ENCODE measurements at regions not wholly inside any gene's neighbourhood (a gene's known extent, or its start where the extent isn't known, plus 50 kb on each side); places are given as distances from the start of the nearest gene placed in this dataset.
A peak's percentile ranks its signal among the peaks of the same experiment; 100 is the strongest.

- DNase-seq = peak in 1 of 2 donors; percentile 52
These were observed 267.1 kb downstream of the GADD45G start for GRCh38 chr9:89871871-89872331.

GRCh38 chr9:89872426-89872912, 267.7 kb downstream of the GADD45G start:
- no peak for ATAC-seq (ENCODE audit: low FRiP score)

More at GRCh38 chr9:89871871-89872331, 267.1 kb downstream of the GADD45G start:
- whole genome bisulfite sequencing, 2 donors = 80 to 84% methylated on average over 5 of the region's 5 CpGs
- intact Hi-C loops (cut with DNase I) = no loop called here
- Histone ChIP-seq H3K4me1 (ENCODE audit: control insufficient read depth in 1 of 2, insufficient read depth in 2 of 2, low read length in 2 of 2) (no peaks in the 10 kb centered on the region), H3K36me3 (ENCODE audit: control insufficient read depth in 1 of 2, insufficient read depth in 2 of 2, low read length in 1 of 2) (no peaks in the 10 kb centered on the region), H3K27me3 (ENCODE audit: control insufficient read depth in 1 of 2, insufficient read depth in 2 of 2, low read length in 1 of 2) (no peaks in the 10 kb centered on the region), H3K9me3 (ENCODE audit: control insufficient read depth, low read length) (no peaks in the 10 kb centered on the region), H3K4me3 (ENCODE audit: low read length in 2 of 2) (no peak overlapping the region), H3K27ac (ENCODE audit: low read depth in 1 of 2, low read length in 2 of 2) (no peak overlapping the region)
- no peak for ATAC-seq (ENCODE audit: low FRiP score)

GRCh38 chr9:89872913-89873707, 268.3 kb downstream of the GADD45G start:
- DNase-seq (peak in 1 of 2 donors; percentile 64), ATAC-seq (ENCODE audit: low FRiP score) (no peak)
- H3K9me3 ChIP-seq (ENCODE audit: control insufficient read depth, low read length) = no peaks in the 10 kb centered on the region
- 81 to 84% methylated on average over 11 of the region's 11 CpGs for WGBS, 2 donors
- H3K27ac ChIP-seq (ENCODE audit: low read depth in 1 of 2, low read length in 2 of 2) = no peak overlapping the region
- no peaks in the 10 kb centered on the region for H3K27me3 ChIP-seq (ENCODE audit: control insufficient read depth in 1 of 2, insufficient read depth in 2 of 2, low read length in 1 of 2)
- H3K4me1 ChIP-seq (ENCODE audit: control insufficient read depth in 1 of 2, insufficient read depth in 2 of 2, low read length in 2 of 2) = no peaks in the 10 kb centered on the region
- intact Hi-C loops (cut with DNase I) = no loop called here
- no peak overlapping the region for H3K4me3 ChIP-seq (ENCODE audit: low read length in 2 of 2)
- H3K36me3 ChIP-seq (ENCODE audit: control insufficient read depth in 1 of 2, insufficient read depth in 2 of 2, low read length in 1 of 2) = no peaks in the 10 kb centered on the region

More at GRCh38 chr9:89872426-89872912, 267.7 kb downstream of the GADD45G start:
- no peaks in the 10 kb centered on the region for H3K27me3 ChIP-seq (ENCODE audit: control insufficient read depth in 1 of 2, insufficient read depth in 2 of 2, low read length in 1 of 2)
- no peak overlapping the region for H3K27ac ChIP-seq (ENCODE audit: low read depth in 1 of 2, low read length in 2 of 2)
- intact Hi-C loops (cut with DNase I) = no loop called here
- H3K4me1 ChIP-seq (ENCODE audit: control insufficient read depth in 1 of 2, insufficient read depth in 2 of 2, low read length in 2 of 2) = no peaks in the 10 kb centered on the region
- WGBS, 2 donors = 89% methylated on average over 9 of the region's 9 CpGs
- no peaks in the 10 kb centered on the region for H3K9me3 ChIP-seq (ENCODE audit: control insufficient read depth, low read length)
- no peak overlapping the region for H3K4me3 ChIP-seq (ENCODE audit: low read length in 2 of 2)
- H3K36me3 ChIP-seq (ENCODE audit: control insufficient read depth in 1 of 2, insufficient read depth in 2 of 2, low read length in 1 of 2) = no peaks in the 10 kb centered on the region
- peak in 1 of 2 donors; percentile 19 for DNase-seq

DNA sequence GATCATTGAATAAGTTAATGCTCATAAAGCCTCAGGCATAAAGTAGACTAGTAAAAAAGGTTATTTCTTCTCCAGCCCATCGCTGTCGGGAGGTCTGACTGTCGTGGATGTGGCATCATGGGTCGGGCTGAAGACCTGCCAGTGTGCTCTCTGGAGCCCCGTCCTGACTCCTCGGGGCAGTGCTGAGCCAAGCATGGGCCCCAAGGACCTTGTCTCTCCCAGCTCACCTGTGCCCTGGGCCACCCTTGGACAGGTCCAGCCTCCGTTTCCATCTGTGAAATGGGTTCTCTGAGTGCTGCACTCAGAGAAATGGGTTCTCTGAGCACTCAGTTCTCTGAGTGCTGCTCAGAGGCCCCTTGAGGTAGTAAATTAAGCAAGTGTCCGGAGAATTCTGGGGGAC, 269.0 kb downstream of the GADD45G start:
- no peaks in the 10 kb centered on the region for H3K4me1 ChIP-seq (ENCODE audit: control insufficient read depth in 1 of 2, insufficient read depth in 2 of 2, low read length in 2 of 2)
- intact Hi-C loops (cut with DNase I) = no loop called here
- H3K36me3 ChIP-seq (ENCODE audit: control insufficient read depth in 1 of 2, insufficient read depth in 2 of 2, low read length in 1 of 2) = no peaks in the 10 kb centered on the region
- ATAC-seq (ENCODE audit: low FRiP score) (no peak), DNase-seq (peak in 1 of 2 donors; percentile 46)
- no peak overlapping the region for H3K4me3 ChIP-seq (ENCODE audit: low read length in 2 of 2)
- whole genome bisulfite sequencing, 2 donors = 98% methylated on average over 8 of the region's 8 CpGs
- no peaks in the 10 kb centered on the region for H3K9me3 ChIP-seq (ENCODE audit: control insufficient read depth, low read length)
- H3K27me3 ChIP-seq (ENCODE audit: control insufficient read depth in 1 of 2, insufficient read depth in 2 of 2, low read length in 1 of 2) = no peaks in the 10 kb centered on the region
- H3K27ac ChIP-seq (ENCODE audit: low read depth in 1 of 2, low read length in 2 of 2) = no peak overlapping the region

GRCh38 chr9:89874351-89875321, 269.8 kb downstream of the GADD45G start:
- intact Hi-C loops (cut with DNase I) = no loop called here
- no peaks in the 10 kb centered on the region for H3K36me3 ChIP-seq (ENCODE audit: control insufficient read depth in 1 of 2, insufficient read depth in 2 of 2, low read length in 1 of 2)
- ATAC-seq (ENCODE audit: low FRiP score) = peak; percentile 24

DNA sequence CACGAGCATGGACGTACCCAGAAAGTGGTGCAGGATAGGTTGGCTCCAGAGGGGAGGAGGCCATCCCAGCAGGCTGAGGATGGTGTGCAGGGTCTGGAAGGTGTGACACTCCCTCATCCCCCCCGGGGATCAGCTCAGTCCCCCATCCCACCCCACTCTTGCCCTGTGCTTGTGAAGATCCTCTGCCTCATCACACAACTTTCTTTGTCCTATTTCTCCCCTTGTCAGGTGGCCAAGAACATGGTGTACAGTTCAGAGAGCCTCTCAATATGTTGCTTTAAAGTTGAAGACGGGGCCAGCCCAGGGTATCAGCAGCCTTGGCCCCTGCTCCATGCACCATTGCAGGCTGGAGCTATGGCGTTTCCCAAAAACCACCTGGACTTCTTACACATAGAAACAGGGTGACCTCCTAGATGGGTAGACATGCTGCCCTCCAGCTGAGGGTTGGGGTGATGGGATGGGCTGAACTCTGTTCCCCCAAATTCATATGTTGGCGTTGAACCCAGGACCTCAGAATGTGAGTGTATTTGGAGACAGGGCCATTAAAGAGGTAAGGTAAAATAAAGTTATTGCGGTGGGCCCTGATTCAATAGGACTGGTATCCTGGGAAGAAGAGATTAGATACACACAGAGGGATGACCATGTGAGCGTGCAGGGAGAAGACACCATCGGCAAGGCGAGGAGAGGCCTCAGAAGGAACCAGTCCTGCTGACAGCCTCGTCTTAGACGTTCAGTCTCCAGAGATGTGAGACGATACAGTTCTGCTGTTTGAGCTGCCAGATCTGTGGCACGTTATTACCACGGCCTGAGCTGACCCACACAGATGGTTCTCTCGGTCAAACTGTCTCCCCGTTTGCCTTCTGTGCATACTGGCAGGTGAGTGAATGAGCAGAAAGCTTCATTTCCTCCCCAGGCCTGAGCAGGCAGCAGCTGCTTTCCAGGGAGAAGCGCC, 272.5 kb downstream of the GADD45G start:
- no peaks in the 10 kb centered on the region for H3K27me3 ChIP-seq (ENCODE audit: control insufficient read depth in 1 of 2, insufficient read depth in 2 of 2, low read length in 1 of 2)
- ATAC-seq (ENCODE audit: low FRiP score) = no peak
- H3K9me3 ChIP-seq (ENCODE audit: control insufficient read depth, low read length) = no peaks in the 10 kb centered on the region
- peak in 1 of 2 donors; percentile 19 for DNase-seq
- H3K36me3 ChIP-seq (ENCODE audit: control insufficient read depth in 1 of 2, insufficient read depth in 2 of 2, low read length in 1 of 2) = no peaks in the 10 kb centered on the region
- WGBS, 2 donors = 92 to 93% methylated on average over 18 of the region's 18 CpGs
- H3K4me3 ChIP-seq (ENCODE audit: low read length in 2 of 2) = no peak overlapping the region
- intact Hi-C loops (cut with DNase I) = no loop called here
- no peak overlapping the region for H3K27ac ChIP-seq (ENCODE audit: low read depth in 1 of 2, low read length in 2 of 2)
- no peaks in the 10 kb centered on the region for H3K4me1 ChIP-seq (ENCODE audit: control insufficient read depth in 1 of 2, insufficient read depth in 2 of 2, low read length in 2 of 2)

More at GRCh38 chr9:89874351-89875321, 269.8 kb downstream of the GADD45G start:
- Histone ChIP-seq H3K9me3 (ENCODE audit: control insufficient read depth, low read length) (no peaks in the 10 kb centered on the region), H3K27me3 (ENCODE audit: control insufficient read depth in 1 of 2, insufficient read depth in 2 of 2, low read length in 1 of 2) (no peaks in the 10 kb centered on the region), H3K4me1 (ENCODE audit: control insufficient read depth in 1 of 2, insufficient read depth in 2 of 2, low read length in 2 of 2) (no peaks in the 10 kb centered on the region), H3K27ac (ENCODE audit: low read depth in 1 of 2, low read length in 2 of 2) (no peak overlapping the region), H3K4me3 (ENCODE audit: low read length in 2 of 2) (no peak overlapping the region)
- WGBS, 2 donors = 50 to 53% methylated on average over 18 of the region's 18 CpGs
- DNase-seq = peak in 1 of 2 donors; percentile 67

GRCh38 chr9:89878003-89878411, 273.2 kb downstream of the GADD45G start:
- Histone ChIP-seq H3K27me3 (ENCODE audit: control insufficient read depth in 1 of 2, insufficient read depth in 2 of 2, low read length in 1 of 2) (no peaks in the 10 kb centered on the region), H3K4me3 (ENCODE audit: low read length in 2 of 2) (no peak overlapping the region), H3K9me3 (ENCODE audit: control insufficient read depth, low read length) (no peaks in the 10 kb centered on the region), H3K27ac (ENCODE audit: low read depth in 1 of 2, low read length in 2 of 2) (no peak overlapping the region), H3K4me1 (ENCODE audit: control insufficient read depth in 1 of 2, insufficient read depth in 2 of 2, low read length in 2 of 2) (no peaks in the 10 kb centered on the region), H3K36me3 (ENCODE audit: control insufficient read depth in 1 of 2, insufficient read depth in 2 of 2, low read length in 1 of 2) (no peaks in the 10 kb centered on the region)
- WGBS, 2 donors = 93 to 94% methylated on average over 5 of the region's 5 CpGs
- ATAC-seq (ENCODE audit: low FRiP score) = no peak
- intact Hi-C loops (cut with DNase I) = no loop called here
- peak in 1 of 2 donors; percentile 55 for DNase-seq

- intact Hi-C loops (cut with DNase I) = no loop called here
- WGBS, 2 donors = 58 to 74% methylated on average over 6 of the region's 6 CpGs
- Histone ChIP-seq H3K27me3 (ENCODE audit: control insufficient read depth in 1 of 2, insufficient read depth in 2 of 2, low read length in 1 of 2) (no peaks in the 10 kb centered on the region), H3K9me3 (ENCODE audit: control insufficient read depth, low read length) (no peaks in the 10 kb centered on the region), H3K4me3 (ENCODE audit: low read length in 2 of 2) (no peak overlapping the region), H3K4me1 (ENCODE audit: control insufficient read depth in 1 of 2, insufficient read depth in 2 of 2, low read length in 2 of 2) (no peaks in the 10 kb centered on the region), H3K27ac (ENCODE audit: low read depth in 1 of 2, low read length in 2 of 2) (no peak overlapping the region), H3K36me3 (ENCODE audit: control insufficient read depth in 1 of 2, insufficient read depth in 2 of 2, low read length in 1 of 2) (no peaks in the 10 kb centered on the region)
- DNase-seq = peak in 1 of 2 donors; percentile 79
- no peak for ATAC-seq (ENCODE audit: low FRiP score)
These were observed 273.9 kb downstream of the GADD45G start for GRCh38 chr9:89878687-89879086.
